Pancreas (tissue), 10 donors: ENCODE measurements at regions not wholly inside any gene's neighbourhood (a gene's known extent, or its start where the extent isn't known, plus 50 kb on each side); places are given as distances from the start of the nearest gene placed in this dataset.

ENCODE experiments used
- ATAC-seq, 4 donors: fragments of 200-7000 bp; cut with Tn5 transposase; one replicate each; pipeline versions ENCODE4 v1.8.0 to v1.9.1; 2020; ENCODE audit warnings: mild to moderate bottlenecking in 4 of 4, moderate library complexity in 4 of 4
- DNase-seq, 6 donors: peaks; one replicate each; pipeline ENCODE4 v3.0.0-alpha.2; 2020
- FAIRE-seq: peaks from 2 replicates; lab custom pipeline; 2012; peaks lifted over from hg19 to GRCh38; lab: Jason Lieb, UNC
- H3K27ac ChIP-seq, 4 donors: fragments of 200-600 bp; sonication (generic); 1 replicate in 3 of 4; 2 replicates in 1 of 4; pipeline versions ENCODE4 v1.5.0 to v1.8.0; 2020
- H3K27me3 ChIP-seq, 4 donors: fragments of 200-600 bp; one replicate each; pipeline ENCODE4 v1.8.0; 2021
- H3K36me3 ChIP-seq, 3 donors: fragments of 200-600 bp; sonication (generic) in 1 of 3; one replicate each; pipeline versions ENCODE4 v1.5.0 to v1.8.0; 2020 to 2021
- H3K4me1 ChIP-seq, 3 donors: fragments of 200-600 bp; one replicate each; pipeline ENCODE4 v1.8.0; 2021
- H3K4me3 ChIP-seq, 4 donors: fragments of 200-600 bp; sonication (generic) in 2 of 4; one replicate each; pipeline versions ENCODE4 v1.5.0 to v1.8.0; 2020 to 2021
- H3K9me3 ChIP-seq, 4 donors: fragments of 200-600 bp; one replicate each; pipeline ENCODE4 v1.8.0; 2021
- WGBS, 2 donors: extraction: QIAGEN DNeasy Blood & Tissue Kit; methylation state at CpG; one replicate each; pipeline ENCODE4 v1.1.7; 2013; 5-methylcytosine and 5-hydroxymethylcytosine counted together
- intact Hi-C, 3 donors: fragments of 100-400 bp; cut with DNase I; formaldehyde crosslinking; loops; one replicate each; pipeline versions ENCODE4 v1.11.1 to v1.14.2; 2022
- TF ChIP-seq, protein P1 (sequence below), 4 donors: fragments of 200-600 bp; sonication (generic) in 3 of 4; IDR thresholded peaks; one replicate each; pipeline versions ENCODE4 v1.5.0 to v1.8.0; 2021; ENCODE audit warnings: antibody characterized with exemption in 4 of 4
- donor health status: healthy with polysubstance abuse.
- donor health status: DM: no; HTN: no; CAD: no; lungs with moderate emphysema.
- donor health status: DM: no; HTN: no; CAD: no.
- donor health status: control.
- donor health status: control.
- donor health status: Bipolar disorder and iron deficiency.
- donor health status: DM: yes; HTN: yes; CAD: no.
- donor health status: DM: no; HTN: no; CAD: no.
- donor health status: DM: no; HTN: no; CAD: no.
- donor health status: DM: yes; HTN: yes; CAD: no.

DNA sequence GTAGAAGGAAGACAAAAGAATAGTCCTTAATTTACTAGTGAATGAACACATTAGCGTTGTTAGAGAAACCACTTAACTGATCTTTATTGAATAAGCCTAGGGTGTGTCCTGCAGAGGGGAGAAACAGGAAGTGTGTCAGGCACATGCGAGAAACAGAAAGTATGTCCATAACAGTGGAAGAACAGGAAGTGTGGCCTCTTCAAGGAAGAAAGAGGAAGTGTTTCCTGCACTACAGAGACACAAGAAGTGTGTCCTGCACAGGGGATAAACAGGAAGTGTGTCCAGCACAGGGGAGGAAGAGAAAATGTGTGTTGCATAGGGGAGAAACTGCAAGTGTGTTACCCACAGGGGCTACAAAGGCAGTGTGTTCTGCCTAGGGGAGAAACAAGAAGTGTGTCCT is 539.6 kb upstream of the PRKX start:
- 41 to 58% methylated on average over 2 of the region's 2 CpGs for WGBS, 2 donors
- Histone ChIP-seq H3K36me3 (no peaks in the 10 kb centered on the region), H3K9me3 (no peaks in the 10 kb centered on the region), H3K4me1 (no peaks in the 10 kb centered on the region), H3K27ac (no peak overlapping the region), H3K4me3 (no peak overlapping the region), H3K27me3 (no peaks in the 10 kb centered on the region)
- TF ChIP-seq, protein P1, sequence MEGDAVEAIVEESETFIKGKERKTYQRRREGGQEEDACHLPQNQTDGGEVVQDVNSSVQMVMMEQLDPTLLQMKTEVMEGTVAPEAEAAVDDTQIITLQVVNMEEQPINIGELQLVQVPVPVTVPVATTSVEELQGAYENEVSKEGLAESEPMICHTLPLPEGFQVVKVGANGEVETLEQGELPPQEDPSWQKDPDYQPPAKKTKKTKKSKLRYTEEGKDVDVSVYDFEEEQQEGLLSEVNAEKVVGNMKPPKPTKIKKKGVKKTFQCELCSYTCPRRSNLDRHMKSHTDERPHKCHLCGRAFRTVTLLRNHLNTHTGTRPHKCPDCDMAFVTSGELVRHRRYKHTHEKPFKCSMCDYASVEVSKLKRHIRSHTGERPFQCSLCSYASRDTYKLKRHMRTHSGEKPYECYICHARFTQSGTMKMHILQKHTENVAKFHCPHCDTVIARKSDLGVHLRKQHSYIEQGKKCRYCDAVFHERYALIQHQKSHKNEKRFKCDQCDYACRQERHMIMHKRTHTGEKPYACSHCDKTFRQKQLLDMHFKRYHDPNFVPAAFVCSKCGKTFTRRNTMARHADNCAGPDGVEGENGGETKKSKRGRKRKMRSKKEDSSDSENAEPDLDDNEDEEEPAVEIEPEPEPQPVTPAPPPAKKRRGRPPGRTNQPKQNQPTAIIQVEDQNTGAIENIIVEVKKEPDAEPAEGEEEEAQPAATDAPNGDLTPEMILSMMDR (IDR thresholded peaks at IDR 0.05), result no peak
- FAIRE-seq, result no peak
- intact Hi-C loops, result no loop called here
- ATAC-seq, result no peak
- no peak for DNase-seq

DNA sequence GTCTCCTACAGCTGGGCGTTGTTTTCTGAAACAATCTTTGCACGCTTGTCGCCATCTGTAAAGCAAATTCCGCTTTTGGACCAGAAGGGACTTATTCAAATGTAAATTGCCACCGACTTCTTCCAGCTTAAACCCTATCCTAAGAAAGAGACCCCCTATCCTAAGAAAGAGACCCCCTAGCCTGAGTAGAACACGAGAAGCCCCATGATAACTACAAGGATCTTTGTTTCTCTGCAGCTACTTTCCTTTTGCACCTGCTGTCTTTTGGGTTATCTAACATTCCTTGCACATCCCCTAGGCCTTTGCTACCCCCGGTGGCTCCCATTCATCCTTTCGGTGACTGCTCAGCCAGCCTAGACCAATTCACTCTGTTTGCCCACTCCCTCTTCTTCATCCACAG is 536.0 kb upstream of the PRKX start:
- DNase-seq (no peak), FAIRE-seq (no peak), ATAC-seq (no peak)
- no peaks in the 10 kb centered on the region for H3K36me3 ChIP-seq
- H3K4me1 ChIP-seq, result no peaks in the 10 kb centered on the region
- no peak overlapping the region for H3K27ac ChIP-seq
- H3K27me3 ChIP-seq, result no peaks in the 10 kb centered on the region
- no peaks in the 10 kb centered on the region for H3K9me3 ChIP-seq
- H3K4me3 ChIP-seq, result no peak overlapping the region
- TF ChIP-seq, protein P1 (IDR thresholded peaks at IDR 0.05), result no peak
- WGBS, 2 donors, result 39 to 56% methylated on average over 8 of the region's 8 CpGs
- intact Hi-C loops, result no loop called here

DNA sequence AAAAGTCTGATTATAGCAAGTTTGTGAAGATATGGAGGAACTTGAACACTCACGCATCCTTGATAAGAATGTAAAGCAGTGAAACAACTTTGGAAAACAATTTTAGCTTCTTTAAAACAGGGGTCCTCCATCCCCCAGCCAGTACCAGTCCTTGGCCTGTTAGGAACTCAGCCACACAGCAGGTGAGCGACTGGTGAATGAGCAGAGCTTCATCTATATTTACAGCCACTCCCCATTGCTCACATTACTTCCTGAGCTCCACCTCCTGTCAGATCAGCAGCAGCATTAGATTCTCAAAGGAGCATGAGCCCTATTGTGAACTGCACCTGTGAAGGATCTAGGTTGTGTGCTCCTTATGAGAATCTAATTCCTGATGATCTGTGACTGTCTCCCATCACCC is 530.3 kb upstream of the PRKX start:
- TF ChIP-seq, protein P1 (IDR thresholded peaks at IDR 0.05), result no peak
- H3K9me3 ChIP-seq, result no peaks in the 10 kb centered on the region
- no peaks in the 10 kb centered on the region for H3K4me1 ChIP-seq
- DNase-seq, result no peak
- no peak overlapping the region for H3K27ac ChIP-seq
- H3K27me3 ChIP-seq, result no peaks in the 10 kb centered on the region
- 3 to 7% methylated on average over 2 of the region's 2 CpGs for WGBS, 2 donors
- H3K36me3 ChIP-seq, result no peaks in the 10 kb centered on the region
- no peak for FAIRE-seq
- H3K4me3 ChIP-seq, result no peak overlapping the region
- ATAC-seq, result no peak
- intact Hi-C loops, result no loop called here

DNA sequence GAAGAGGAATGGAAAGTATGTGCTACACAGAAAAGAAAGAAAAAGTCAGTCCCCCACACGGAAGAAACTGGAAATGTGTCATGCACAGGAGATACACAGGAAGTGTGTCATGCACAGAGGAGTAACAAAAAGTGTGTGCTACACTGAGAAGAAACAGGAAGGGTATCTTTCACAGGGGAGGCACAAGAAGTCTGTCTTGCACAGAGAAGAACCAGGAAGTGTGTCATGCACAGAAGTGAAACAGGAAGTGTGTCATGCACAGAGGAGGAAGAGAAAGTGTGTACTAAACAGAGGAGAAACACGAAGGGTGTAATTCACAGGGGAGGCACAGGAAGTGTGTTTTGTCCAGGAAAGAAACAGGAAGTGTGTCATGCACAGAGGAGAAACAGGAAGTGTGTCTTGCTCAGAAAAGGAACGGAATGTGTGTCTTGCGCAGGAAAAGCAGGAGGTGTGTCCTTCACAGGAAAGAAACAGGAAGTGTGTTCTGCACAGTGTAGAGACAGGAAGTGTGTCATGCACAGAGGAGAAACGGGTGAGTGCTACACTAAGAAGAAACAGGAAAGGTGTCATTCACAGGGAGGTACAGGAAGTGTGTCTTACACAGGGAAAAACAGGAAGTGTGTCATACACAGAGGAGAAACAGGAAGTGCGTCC is 527.2 kb upstream of the PRKX start:
- Histone ChIP-seq H3K36me3 (no peaks in the 10 kb centered on the region), H3K9me3 (no peaks in the 10 kb centered on the region), H3K4me3 (no peak overlapping the region), H3K27ac (no peak overlapping the region), H3K27me3 (no peaks in the 10 kb centered on the region), H3K4me1 (no peaks in the 10 kb centered on the region)
- intact Hi-C loops, result no loop called here
- FAIRE-seq (no peak), DNase-seq (no peak), ATAC-seq (no peak)
- WGBS, 2 donors, result 59 to 62% methylated on average over 6 of the region's 6 CpGs
- TF ChIP-seq, protein P1 (IDR thresholded peaks at IDR 0.05), result no peak

DNA sequence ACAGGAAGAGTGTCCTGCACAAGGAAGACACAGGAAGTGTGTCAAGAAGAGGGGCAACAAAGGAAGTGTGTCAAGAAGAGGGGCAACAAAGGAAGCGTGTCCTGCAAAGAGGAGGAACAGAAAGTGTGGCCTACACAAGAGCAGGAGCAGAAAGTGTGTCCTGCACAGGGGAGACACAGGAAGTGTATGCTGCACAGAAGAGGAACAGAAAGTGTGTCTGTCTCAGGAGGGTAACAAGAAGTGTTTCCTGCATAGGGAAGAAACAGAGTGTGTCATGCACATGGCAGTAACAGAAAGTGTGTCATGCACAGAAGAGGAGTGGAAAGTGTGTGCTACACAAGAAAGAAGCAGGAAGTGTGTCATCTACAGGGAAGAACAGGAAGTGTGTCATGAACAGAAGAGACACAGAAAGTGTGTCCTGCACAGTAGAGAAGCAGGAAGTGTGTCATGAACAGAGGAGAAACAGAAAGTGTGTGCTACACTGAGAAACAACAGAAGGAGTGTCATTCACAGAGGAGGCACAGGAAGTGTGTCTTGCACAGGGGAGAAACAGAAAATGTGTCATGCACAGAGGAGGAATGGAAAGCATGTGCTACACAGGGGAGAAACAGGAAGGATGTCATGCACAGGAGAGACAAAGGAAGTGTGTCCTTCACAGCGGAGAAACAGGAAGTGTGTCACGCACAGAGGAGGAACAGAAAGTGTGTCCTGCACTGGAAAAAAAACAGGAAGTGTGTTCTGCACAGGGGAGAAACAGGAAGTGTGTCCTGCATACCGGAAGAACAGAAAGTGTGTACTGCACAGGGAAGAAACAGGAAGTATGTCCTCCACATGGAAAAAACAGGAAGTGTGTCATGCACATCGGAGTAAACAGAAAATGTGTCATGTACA is 526.4 kb upstream of the PRKX start:
- no peak overlapping the region for H3K4me3 ChIP-seq
- no peaks in the 10 kb centered on the region for H3K4me1 ChIP-seq
- no peaks in the 10 kb centered on the region for H3K27me3 ChIP-seq
- H3K36me3 ChIP-seq, result no peaks in the 10 kb centered on the region
- no peak for DNase-seq
- H3K27ac ChIP-seq, result no peak overlapping the region
- no peaks in the 10 kb centered on the region for H3K9me3 ChIP-seq
- FAIRE-seq, result no peak
- no peak for ATAC-seq
- intact Hi-C loops, result no loop called here
- TF ChIP-seq, protein P1 (IDR thresholded peaks at IDR 0.05), result no peak
- WGBS, 2 donors, result 51 to 66% methylated on average over 5 of the region's 5 CpGs
